Nephron progenitor cell (in vitro differentiated cells): ENCODE measurements at regions not wholly inside any gene's neighbourhood (a gene's known extent, or its start where the extent isn't known, plus 50 kb on each side); places are given as distances from the start of the nearest gene placed in this dataset.

ENCODE experiments used
- DNase-seq: peaks from one replicate; pipeline ENCODE4 v3.0.0; 2021
- H3K27ac Mint-ChIP-seq: 2 replicates; pipeline ENCODE4 v1.8.0; 2021; ENCODE audit warnings: mild to moderate bottlenecking, moderate library complexity, mixed read lengths
- H3K27me3 Mint-ChIP-seq: 2 replicates; pipeline ENCODE4 v1.8.0; 2021; ENCODE audit warnings: mild to moderate bottlenecking, low read depth, mixed read lengths; ENCODE audit not compliant: poor library complexity
- H3K36me3 Mint-ChIP-seq: 2 replicates; pipeline ENCODE4 v1.8.0; 2021; ENCODE audit warnings: low read depth, mixed read lengths
- H3K4me1 Mint-ChIP-seq: 2 replicates; pipeline ENCODE4 v1.8.0; 2021; ENCODE audit warnings: mixed read lengths
- H3K4me3 Mint-ChIP-seq: 2 replicates; pipeline ENCODE4 v1.8.0; 2021; ENCODE audit warnings: mild to moderate bottlenecking, moderate library complexity, mixed read lengths
- H3K9me3 Mint-ChIP-seq: 2 replicates; pipeline ENCODE4 v1.8.0; 2021; ENCODE audit warnings: mild to moderate bottlenecking, moderate library complexity, mixed read lengths
- CTCF ChIP-seq: fragments of 200-600 bp; sonication (generic); IDR thresholded peaks from 2 replicates; pipeline ENCODE4 v1.5.0; 2021; ENCODE audit warnings: antibody characterized with exemption

GRCh38 chr13:40389081-40389641 is 277.3 kb downstream of the FOXO1 start:
- Mint-ChIP-seq H3K36me3 (no peaks in the 10 kb centered on the region), H3K4me1 (peaks cover 17% of the 10 kb centered on the region), H3K9me3 (no peaks in the 10 kb centered on the region), H3K4me3 (no peak overlapping the region), H3K27me3 (peaks cover 8% of the 10 kb centered on the region), H3K27ac (no peak overlapping the region)
- TF ChIP-seq CTCF, result no peak
- DNase-seq, result no peak

- DNase-seq, result no peak
- Mint-ChIP-seq H3K9me3 (peaks cover 8% of the 10 kb centered on the region), H3K27me3 (peaks cover 8% of the 10 kb centered on the region), H3K4me3 (no peak overlapping the region), H3K4me1 (peaks cover 12% of the 10 kb centered on the region), H3K36me3 (no peaks in the 10 kb centered on the region), H3K27ac (no peak overlapping the region)
- no peak for TF ChIP-seq CTCF
Measured at GRCh38 chr13:40390401-40390916, 276.0 kb downstream of the FOXO1 start.

GRCh38 chr13:40391788-40392187 is 274.7 kb downstream of the FOXO1 start:
- Mint-ChIP-seq H3K4me3 (no peak overlapping the region), H3K27ac (no peak overlapping the region), H3K4me1 (peaks cover 12% of the 10 kb centered on the region), H3K9me3 (peaks cover 14% of the 10 kb centered on the region), H3K36me3 (no peaks in the 10 kb centered on the region), H3K27me3 (peaks cover 5% of the 10 kb centered on the region)
- no peak for TF ChIP-seq CTCF
- no peak for DNase-seq

GRCh38 chr13:40394304-40394985 is 272.0 kb downstream of the FOXO1 start:
- peaks cover 14% of the 10 kb centered on the region for H3K9me3 Mint-ChIP-seq
- H3K27ac Mint-ChIP-seq, result no peak overlapping the region
- peaks cover 5% of the 10 kb centered on the region for H3K27me3 Mint-ChIP-seq
- no peak for TF ChIP-seq CTCF
- H3K36me3 Mint-ChIP-seq, result no peaks in the 10 kb centered on the region
- no peak for DNase-seq
- peaks cover 1% of the 10 kb centered on the region for H3K4me1 Mint-ChIP-seq
- no peak overlapping the region for H3K4me3 Mint-ChIP-seq

- Mint-ChIP-seq H3K4me1 (peaks cover 20% of the 10 kb centered on the region), H3K27me3 (no peaks in the 10 kb centered on the region), H3K4me3 (no peak overlapping the region), H3K9me3 (peaks cover 14% of the 10 kb centered on the region), H3K27ac (no peak overlapping the region), H3K36me3 (no peaks in the 10 kb centered on the region)
- no peak for TF ChIP-seq CTCF
- no peak for DNase-seq
Measured at GRCh38 chr13:40398065-40398464, 268.4 kb downstream of the FOXO1 start.

GRCh38 chr13:40399756-40400155 is 266.7 kb downstream of the FOXO1 start:
- DNase-seq, result no peak
- Mint-ChIP-seq H3K27me3 (no peaks in the 10 kb centered on the region), H3K36me3 (no peaks in the 10 kb centered on the region), H3K4me1 (peaks cover 31% of the 10 kb centered on the region), H3K27ac (no peak overlapping the region), H3K4me3 (no peak overlapping the region), H3K9me3 (peaks cover 10% of the 10 kb centered on the region)
- no peak for TF ChIP-seq CTCF
